DOHH2 (cell line): ENCODE measurements at regions not wholly inside any gene's neighbourhood (a gene's known extent, or its start where the extent isn't known, plus 50 kb on each side); places are given as distances from the start of the nearest gene placed in this dataset.
"Not testable (repeated sequence)": the region's sequence is repeated elsewhere in the genome, so short reads cannot be mapped to it uniquely, and the experiment has no call there.

Source experiments
- H3F3A ChIP-seq: fragments of 200-600 bp; sonication (generic), shearing (Covaris generic); 2 replicates; pipeline ENCODE4 v1.6.0; 2016; ENCODE audit warnings: antibody characterized with exemption, mild to moderate bottlenecking; ENCODE audit not compliant: control insufficient read depth, insufficient read depth
- H3K27ac ChIP-seq: fragments of 200-600 bp; sonication (generic); 2 replicates; pipeline ENCODE4 v1.5.1; 2014; ENCODE audit warnings: low read depth, mild to moderate bottlenecking, low read length, moderate library complexity
- H3K27me3 ChIP-seq: fragments of 200-600 bp; sonication (generic); 2 replicates; pipeline ENCODE4 v1.6.1; 2014; ENCODE audit warnings: mild to moderate bottlenecking, low read length, mixed read lengths; ENCODE audit not compliant: control insufficient read depth
- H3K36me3 ChIP-seq: fragments of 200-600 bp; sonication (generic); 2 replicates; pipeline ENCODE4 v1.6.1; 2014; ENCODE audit warnings: mild to moderate bottlenecking, low read length, moderate library complexity, mixed read lengths; ENCODE audit not compliant: control insufficient read depth
- H3K4me1 ChIP-seq: fragments of 200-600 bp; sonication (generic); 2 replicates; pipeline ENCODE4 v1.6.1; 2014; ENCODE audit warnings: mild to moderate bottlenecking, low read length, mixed read lengths; ENCODE audit not compliant: control insufficient read depth
- H3K4me2 ChIP-seq: fragments of 200-600 bp; sonication (generic); 2 replicates; pipeline ENCODE4 v1.6.0; 2014; ENCODE audit warnings: mild to moderate bottlenecking, low read length, moderate library complexity
- H3K4me3 ChIP-seq: fragments of 200-600 bp; sonication (generic); 2 replicates; pipeline ENCODE4 v1.5.1; 2014; ENCODE audit warnings: mild to moderate bottlenecking, low read length, mixed read lengths
- H3K79me2 ChIP-seq: fragments of 200-600 bp; sonication (generic); 2 replicates; pipeline ENCODE4 v1.6.1; 2014; ENCODE audit warnings: mild to moderate bottlenecking, low read length, mixed read lengths; ENCODE audit not compliant: control insufficient read depth
- H3K9me2 ChIP-seq: fragments of 200-600 bp; sonication (generic); replicated peaks from 2 replicates; pipeline ENCODE4 v1.6.1; 2014; ENCODE audit warnings: mild to moderate bottlenecking, low read length, mixed read lengths; ENCODE audit not compliant: control insufficient read depth
- H3K9me3 ChIP-seq: fragments of 200-600 bp; sonication (generic); 2 replicates; pipeline ENCODE4 v1.6.1; 2014; ENCODE audit warnings: antibody characterized with exemption, low read length, mixed read lengths; ENCODE audit not compliant: control insufficient read depth, insufficient read depth
- H4K20me1 ChIP-seq: fragments of 200-600 bp; sonication (generic); 2 replicates; pipeline ENCODE4 v1.6.0; 2014; ENCODE audit warnings: low read depth, mild to moderate bottlenecking, antibody characterized with exemption, low read length, moderate library complexity; ENCODE audit not compliant: control insufficient read depth, insufficient read depth
- CTCF ChIP-seq: fragments of 200-600 bp; sonication (generic); IDR thresholded peaks from one replicate; pipeline ENCODE4 v1.5.1; 2014; ENCODE audit warnings: antibody characterized with exemption, mild to moderate bottlenecking, low read depth, low read length; ENCODE audit not compliant: poor library complexity, severe bottlenecking
- EZH2phosphoT487 ChIP-seq: fragments of 200-600 bp; sonication (generic); IDR thresholded peaks from 2 replicates; pipeline ENCODE4 v1.6.1; 2017; ENCODE audit warnings: borderline replicate concordance, mild to moderate bottlenecking, antibody characterized with exemption, low read length, moderate library complexity, mixed read lengths

- H3K4me1 ChIP-seq = 0 out of 2 replicates have a peak, but pooled peaks cover 4% of the 10 kb centered on the region
- H3K9me3 ChIP-seq = no peaks in the 10 kb centered on the region
- no peak overlapping the region for H3K4me3 ChIP-seq
- H3K36me3 ChIP-seq = no peaks in the 10 kb centered on the region
- no peaks in the 10 kb centered on the region for H3K9me2 ChIP-seq
- H3K27me3 ChIP-seq = no peaks in the 10 kb centered on the region
- H4K20me1 ChIP-seq = no peaks in the 10 kb centered on the region
- no peak overlapping the region for H3K27ac ChIP-seq
- H3F3A ChIP-seq = no peaks in the 10 kb centered on the region
- no peaks in the 10 kb centered on the region for H3K79me2 ChIP-seq
- TF ChIP-seq CTCF (no peak), EZH2phosphoT487 (no peak)
- H3K4me2 ChIP-seq = no peak overlapping the region
Observed at GRCh38 chr10:22824984-22825383, 102.9 kb upstream of the ARMC3 start.

DNA sequence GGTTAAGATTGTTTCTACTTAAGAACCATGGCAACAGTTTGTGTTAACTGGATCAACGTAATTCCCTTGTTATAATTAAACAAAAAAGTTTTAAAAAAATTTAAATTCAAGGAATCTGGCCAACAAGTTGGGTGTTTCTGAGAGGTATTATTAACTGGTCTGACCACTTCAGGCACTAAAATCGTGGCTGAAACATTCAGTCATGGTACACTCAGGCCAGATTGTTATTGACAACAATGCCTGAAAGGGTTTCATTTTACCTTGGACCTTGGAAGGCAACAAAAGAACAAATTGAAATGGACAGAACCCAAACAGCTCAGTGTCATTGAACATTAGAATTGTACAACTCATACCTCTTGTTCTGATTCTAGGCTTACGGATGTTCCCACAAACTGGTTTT is 103.3 kb upstream of the ARMC3 start:
- H3K4me2 ChIP-seq = no peak overlapping the region
- H3K27ac ChIP-seq = no peak overlapping the region
- no peaks in the 10 kb centered on the region for H3F3A ChIP-seq
- H4K20me1 ChIP-seq = no peaks in the 10 kb centered on the region
- H3K79me2 ChIP-seq = no peaks in the 10 kb centered on the region
- no peaks in the 10 kb centered on the region for H3K9me3 ChIP-seq
- 0 out of 2 replicates have a peak, but pooled peaks cover 4% of the 10 kb centered on the region for H3K4me1 ChIP-seq
- no peaks in the 10 kb centered on the region for H3K9me2 ChIP-seq
- no peaks in the 10 kb centered on the region for H3K27me3 ChIP-seq
- no peak overlapping the region for H3K4me3 ChIP-seq
- TF ChIP-seq CTCF = no peak
- TF ChIP-seq EZH2phosphoT487 = no peak
- no peaks in the 10 kb centered on the region for H3K36me3 ChIP-seq

DNA sequence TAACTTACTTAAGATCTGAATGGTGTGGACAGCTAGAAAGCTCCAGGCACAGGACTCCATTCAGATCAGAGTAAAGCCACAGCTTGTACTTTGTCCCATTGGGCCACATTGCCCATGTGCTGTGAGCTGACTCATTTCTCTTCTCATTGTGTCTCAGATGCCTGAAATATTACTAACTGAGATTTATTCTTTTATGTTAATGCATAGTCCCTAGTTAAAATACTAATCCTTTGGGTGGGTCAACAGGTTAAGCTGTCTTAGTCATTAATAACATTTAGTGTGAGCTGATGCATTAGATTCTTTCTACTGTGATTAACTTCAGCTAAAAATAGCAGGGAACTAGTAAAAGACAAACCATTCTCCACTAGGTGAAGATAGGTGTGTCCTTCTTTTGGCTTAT is 104.7 kb upstream of the ARMC3 start:
- Histone ChIP-seq H3K4me2 (no peak overlapping the region), H3K36me3 (no peaks in the 10 kb centered on the region), H3K4me3 (no peak overlapping the region), H3K27me3 (no peaks in the 10 kb centered on the region), H3F3A (no peaks in the 10 kb centered on the region), H3K79me2 (no peaks in the 10 kb centered on the region), H3K9me2 (no peaks in the 10 kb centered on the region), H3K27ac (no peak overlapping the region), H3K9me3 (no peaks in the 10 kb centered on the region), H3K4me1 (0 out of 2 replicates have a peak, but pooled peaks cover 4% of the 10 kb centered on the region), H4K20me1 (no peaks in the 10 kb centered on the region)
- TF ChIP-seq EZH2phosphoT487 = no peak
- TF ChIP-seq CTCF = no peak

DNA sequence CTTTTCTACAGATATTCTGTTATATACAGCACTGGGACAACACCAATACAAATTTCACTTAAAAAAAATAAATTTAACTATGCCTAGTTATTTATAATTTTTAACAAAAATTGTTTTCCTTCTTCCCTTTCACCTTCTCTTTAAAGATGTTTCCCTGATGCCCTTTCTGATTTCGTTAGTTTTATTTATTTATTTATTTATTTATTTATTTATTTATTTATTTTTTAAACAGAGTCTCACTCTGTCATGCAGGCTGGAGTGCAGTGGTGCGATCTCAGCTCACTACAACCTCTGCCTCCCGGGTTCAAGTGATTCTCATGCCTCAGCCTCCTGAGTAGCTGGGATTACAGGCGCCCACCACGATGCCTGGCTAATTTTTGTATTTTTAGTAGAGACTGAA is 105.9 kb upstream of the ARMC3 start:
- not testable (repeated sequence) for H3K27me3 ChIP-seq, H3K4me2 ChIP-seq

More for the DNA sequence above, 105.9 kb upstream of the ARMC3 start:
- H3F3A ChIP-seq, H3K79me2 ChIP-seq, H3K4me3 ChIP-seq, H3K4me1 ChIP-seq, H3K27ac ChIP-seq, H3K9me3 ChIP-seq, H3K9me2 ChIP-seq, H3K36me3 ChIP-seq, H4K20me1 ChIP-seq: not testable (repeated sequence)
